GM10266 (cell line): ENCODE measurements at regions not wholly inside any gene's neighbourhood (a gene's known extent, or its start where the extent isn't known, plus 50 kb on each side); places are given as distances from the start of the nearest gene placed in this dataset.

Experiments used
- DNase-seq: peaks from one replicate; pipeline ENCODE4 v3.0.0; 2012; ENCODE audit errors: extremely low spot score
- CTCF ChIP-seq: IDR thresholded peaks from 2 replicates; pipeline ENCODE4 v1.5.1; 2012; ENCODE audit warnings: mild to moderate bottlenecking, low read depth; ENCODE audit not compliant: control insufficient read depth, insufficient read depth; ENCODE audit errors: missing control alignments

GRCh38 chr3:13145826-13146642 is 72.8 kb upstream of the IQSEC1 start:
- no peak for TF ChIP-seq CTCF
- no peak for DNase-seq

- TF ChIP-seq CTCF, result no peak
- DNase-seq, result no peak
Observed at GRCh38 chr3:13145131-13145825, 72.0 kb upstream of the IQSEC1 start.

- no peak for DNase-seq
- TF ChIP-seq CTCF, result no peak
Observed at GRCh38 chr3:13144163-13145023, 71.2 kb upstream of the IQSEC1 start.

- no peak for TF ChIP-seq CTCF
- no peak for DNase-seq
Observed at GRCh38 chr3:13143381-13144004, 70.3 kb upstream of the IQSEC1 start.

GRCh38 chr3:13142552-13143380 is 69.5 kb upstream of the IQSEC1 start:
- DNase-seq, result no peak
- TF ChIP-seq CTCF, result no peak

- no peak for DNase-seq
- no peak for TF ChIP-seq CTCF
Observed at GRCh38 chr3:13141991-13142412, 68.8 kb upstream of the IQSEC1 start.
